ENCODE measurements at regions not wholly inside any gene's neighbourhood (a gene's known extent, or its start where the extent isn't known, plus 50 kb on each side); places are given as distances from the start of the nearest gene placed in this dataset.

- no peak for TF ChIP-seq POLR2A (IDR thresholded peaks at IDR 0.05; ENCODE audit: low read depth)
- TF ChIP-seq CTCF (IDR thresholded peaks at IDR 0.05): no peak
- no peak for TF ChIP-seq EP300 (IDR thresholded peaks at IDR 0.05)
These were observed 50.4 kb upstream of the CTSC start for GRCh38 chr11:88387957-88388356.

Measured in esophagus muscularis mucosa (tissue), 4 donors.